Left colon (tissue), 2 donors: ENCODE measurements at regions not wholly inside any gene's neighbourhood (a gene's known extent, or its start where the extent isn't known, plus 50 kb on each side); places are given as distances from the start of the nearest gene placed in this dataset.

Experiments used
- ATAC-seq: fragments of 200-7000 bp; cut with Tn5 transposase; one replicate; pipeline ENCODE4 v1.9.1; 2020; ENCODE audit warnings: mild to moderate bottlenecking, moderate library complexity
- DNase-seq, 2 donors: peaks; one replicate each; pipeline ENCODE4 v3.0.0-alpha.2; 2020
- intact Hi-C, 2 donors: fragments of 100-400 bp; cut with DNase I in 1 of 2; cut with micrococcal nuclease in 1 of 2; formaldehyde crosslinking; loops; one replicate each; pipeline versions ENCODE4 v1.11.2 to v1.14.0; 2022; cut with DNase I, micrococcal nuclease
- donor health status: DM: no; HTN: no; CAD: no.
- donor health status: DM: yes; HTN: yes; CAD: no.

- intact Hi-C loops: no loop called here
- ATAC-seq: no peak
Observed at GRCh38 chr5:143870362-143870761, 58.4 kb downstream of the HMHB1 start.

GRCh38 chr5:143870871-143871632 lies 59.1 kb downstream of the HMHB1 start:
- intact Hi-C loops: no loop called here
- ATAC-seq (peak; percentile 68), DNase-seq (no peak)

More at GRCh38 chr5:143870362-143870761, 58.4 kb downstream of the HMHB1 start:
- DNase-seq: no peak

DNA sequence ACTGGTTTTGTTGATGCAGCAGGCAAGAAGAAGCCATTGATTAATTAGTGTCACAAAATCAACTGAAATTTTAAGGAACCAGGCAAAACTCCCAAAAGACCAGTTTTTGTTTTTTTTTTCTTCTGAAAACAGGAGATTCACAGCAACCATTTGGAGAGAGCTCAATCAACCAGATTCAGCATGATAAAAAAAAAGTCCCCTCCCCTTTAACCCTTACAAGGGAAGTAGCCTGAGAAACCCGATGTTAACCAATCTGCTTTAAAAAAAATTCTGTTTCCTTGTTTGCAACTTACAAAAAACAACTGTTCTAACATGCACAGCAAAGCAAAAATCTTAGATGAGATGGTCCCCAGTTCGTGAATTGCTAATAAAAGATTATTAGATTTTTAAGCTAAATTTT lies 59.7 kb downstream of the HMHB1 start:
- intact Hi-C loops: no loop called here
- DNase-seq (no peak), ATAC-seq (no peak)

DNA sequence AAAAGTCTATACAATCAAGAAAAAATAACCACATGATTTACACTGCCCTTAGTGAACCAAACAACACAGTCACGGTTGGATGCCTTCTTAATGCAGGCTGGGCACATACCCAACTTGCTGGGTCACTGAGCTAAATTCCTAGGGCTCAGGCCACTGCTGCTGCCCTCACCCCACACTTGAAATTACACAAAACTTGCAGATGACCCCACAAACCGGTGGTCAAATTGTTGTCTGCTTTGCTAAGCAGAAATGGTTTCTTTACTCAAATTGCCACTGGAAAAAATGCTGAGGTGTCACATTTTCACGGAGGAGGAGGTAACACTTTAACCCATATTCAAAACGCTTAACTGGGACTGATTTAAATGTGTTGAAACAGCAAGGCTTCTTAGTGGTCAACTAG lies 62.4 kb downstream of the HMHB1 start:
- intact Hi-C loops: no loop called here
- no peak for ATAC-seq
- no peak for DNase-seq

GRCh38 chr5:143877196-143877595 lies 65.2 kb downstream of the HMHB1 start:
- intact Hi-C loops: no loop called here
- no peak for DNase-seq
- ATAC-seq: no peak

GRCh38 chr5:143878430-143878829 lies 66.5 kb downstream of the HMHB1 start:
- no peak for DNase-seq
- ATAC-seq: no peak
- intact Hi-C loops: no loop called here

DNA sequence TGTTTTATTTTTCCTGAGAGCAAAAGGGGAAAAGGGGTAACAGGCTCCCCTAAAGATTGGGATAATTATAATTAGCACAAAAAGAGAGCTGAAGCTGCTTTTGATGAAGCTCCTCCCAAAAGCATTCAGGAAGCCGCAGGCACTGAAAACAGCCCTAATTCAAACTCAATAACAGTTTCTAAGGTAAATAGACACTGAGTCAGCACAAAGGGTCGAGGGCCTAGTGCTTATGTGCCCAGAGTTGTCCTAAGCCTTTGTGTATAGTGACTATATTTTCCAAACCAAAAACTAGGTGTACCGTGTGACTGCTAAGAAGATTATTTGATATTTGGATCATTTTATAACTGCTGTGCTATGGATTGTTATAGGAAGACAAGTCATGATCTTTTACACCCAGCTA lies 67.7 kb downstream of the HMHB1 start:
- no peak for DNase-seq
- intact Hi-C loops: no loop called here
- ATAC-seq: peak; percentile 44

GRCh38 chr5:143880178-143880577 lies 68.2 kb downstream of the HMHB1 start:
- ATAC-seq (no peak), DNase-seq (no peak)
- intact Hi-C loops: no loop called here

GRCh38 chr5:143882520-143882919 lies 70.6 kb downstream of the HMHB1 start:
- DNase-seq (no peak), ATAC-seq (no peak)
- intact Hi-C loops: no loop called here

GRCh38 chr5:143886096-143886495 lies 74.1 kb downstream of the HMHB1 start:
- no peak for DNase-seq
- ATAC-seq: no peak
- intact Hi-C loops: no loop called here

DNA sequence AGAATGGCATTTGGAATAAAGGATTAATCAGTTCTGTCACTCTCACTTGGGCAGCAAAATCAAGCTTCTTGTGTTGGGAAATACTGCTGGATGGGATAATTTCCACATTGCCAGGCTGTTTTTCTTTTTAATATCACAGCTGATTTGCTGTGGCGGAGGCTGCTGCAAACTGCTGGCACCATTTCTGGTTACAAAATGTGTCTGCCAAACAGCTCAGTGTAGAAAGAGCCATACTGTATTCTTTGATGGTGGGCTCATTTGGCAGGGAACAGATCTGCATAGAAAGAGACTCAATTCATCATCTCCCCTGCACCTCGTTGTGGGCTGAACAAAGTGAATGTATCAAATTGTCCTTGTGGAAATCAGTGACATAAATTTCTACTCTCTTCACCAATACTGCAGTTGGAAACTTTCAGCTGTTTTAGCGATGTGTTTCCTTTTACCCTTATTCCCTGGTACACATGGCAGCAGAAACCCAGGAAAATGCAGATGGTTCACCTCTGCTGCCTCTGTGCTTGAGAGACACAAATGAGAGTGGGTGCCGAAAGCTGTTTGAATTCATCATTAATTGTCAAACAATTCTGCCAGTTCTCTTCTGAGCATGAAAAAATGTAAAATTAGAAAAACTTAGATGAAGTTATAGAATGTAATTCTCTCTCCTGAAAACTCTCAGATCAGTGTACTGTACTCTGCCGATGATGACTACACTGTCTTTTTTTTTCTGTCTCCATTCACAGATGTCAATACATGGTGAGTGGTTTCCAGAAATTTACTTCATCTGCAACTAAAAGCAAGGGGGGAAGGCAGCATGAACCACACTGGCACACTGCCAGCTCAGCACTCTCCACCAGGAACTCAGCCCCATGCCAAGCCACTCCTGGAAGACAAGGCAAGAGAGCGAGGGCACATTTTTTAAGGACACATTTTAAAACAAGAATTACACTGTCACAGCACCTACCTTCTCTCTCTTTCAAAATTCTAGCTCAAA lies 75.0 kb downstream of the HMHB1 start:
- DNase-seq (no peak), ATAC-seq (no peak)
- intact Hi-C loops: no loop called here

- intact Hi-C loops: no loop called here
- no peak for ATAC-seq
Observed at GRCh38 chr5:143887903-143888665, 76.1 kb downstream of the HMHB1 start.

DNA sequence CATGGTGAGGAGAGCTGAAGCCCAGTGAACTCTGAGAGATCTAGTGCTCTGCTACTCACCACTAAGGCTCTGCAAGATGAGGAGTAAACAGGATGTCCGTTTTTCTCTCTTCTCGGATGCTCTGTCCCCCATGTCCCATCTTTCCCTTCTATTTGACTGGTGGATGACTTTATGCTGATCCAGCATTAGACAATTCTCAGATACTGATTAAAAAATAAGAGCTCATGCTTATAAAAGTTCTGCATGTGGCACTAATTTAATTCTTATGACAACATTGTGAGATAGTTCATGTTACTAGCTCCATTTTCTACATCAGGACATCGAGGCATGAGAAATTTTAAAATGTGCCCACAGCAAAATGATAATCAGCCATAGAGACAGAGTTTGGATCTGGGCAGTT lies 77.0 kb downstream of the HMHB1 start:
- ATAC-seq: no peak

More at GRCh38 chr5:143887903-143888665, 76.1 kb downstream of the HMHB1 start:
- no peak for DNase-seq

DNA sequence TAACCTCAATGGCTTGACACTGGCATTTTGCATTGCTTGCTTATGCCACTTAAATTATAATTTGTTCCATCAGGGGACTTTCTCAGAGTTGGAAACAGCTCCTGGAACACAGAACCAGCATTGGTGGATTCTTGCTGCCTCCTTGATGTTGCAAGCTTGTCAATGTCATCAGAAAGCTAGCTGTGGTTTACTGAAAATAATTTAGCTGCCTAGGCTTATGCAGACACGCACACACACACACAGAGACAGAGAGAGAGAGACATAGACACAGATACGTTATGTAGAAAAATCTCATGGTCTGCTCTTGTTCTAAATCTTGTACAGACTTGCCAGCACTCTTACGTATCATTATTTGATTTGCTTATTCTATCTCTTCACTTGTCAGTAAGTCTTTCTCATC lies 78.0 kb downstream of the HMHB1 start:
- ATAC-seq: no peak
- no peak for DNase-seq
- intact Hi-C loops: no loop called here

More for the DNA sequence above, 77.0 kb downstream of the HMHB1 start:
- no peak for DNase-seq
- intact Hi-C loops: no loop called here

DNA sequence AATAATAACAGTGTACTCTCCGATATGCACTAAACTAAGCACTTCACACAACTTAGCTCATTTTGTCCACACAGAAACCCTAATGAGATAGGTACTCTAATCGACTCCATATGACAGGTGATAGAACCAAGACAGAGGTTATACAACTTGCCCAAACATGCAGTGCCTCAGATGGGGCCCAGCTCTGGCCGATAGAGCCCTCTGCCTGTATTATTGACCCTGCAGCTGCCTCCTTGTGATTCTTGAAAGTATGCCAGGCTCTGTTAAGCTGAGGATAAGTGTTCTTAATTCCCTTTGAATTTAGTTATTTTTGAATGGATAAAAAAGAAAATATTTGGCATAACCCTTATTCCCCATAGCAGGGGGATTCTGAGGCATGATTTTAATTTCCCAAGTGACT lies 78.5 kb downstream of the HMHB1 start:
- ATAC-seq (no peak), DNase-seq (no peak)
- intact Hi-C loops: no loop called here

GRCh38 chr5:143892271-143892670 lies 80.3 kb downstream of the HMHB1 start:
- DNase-seq: no peak
- ATAC-seq: no peak
- intact Hi-C loops: no loop called here

- intact Hi-C loops: no loop called here
- no peak for DNase-seq
- ATAC-seq: no peak
Observed at GRCh38 chr5:143892908-143893307, 80.9 kb downstream of the HMHB1 start.

DNA sequence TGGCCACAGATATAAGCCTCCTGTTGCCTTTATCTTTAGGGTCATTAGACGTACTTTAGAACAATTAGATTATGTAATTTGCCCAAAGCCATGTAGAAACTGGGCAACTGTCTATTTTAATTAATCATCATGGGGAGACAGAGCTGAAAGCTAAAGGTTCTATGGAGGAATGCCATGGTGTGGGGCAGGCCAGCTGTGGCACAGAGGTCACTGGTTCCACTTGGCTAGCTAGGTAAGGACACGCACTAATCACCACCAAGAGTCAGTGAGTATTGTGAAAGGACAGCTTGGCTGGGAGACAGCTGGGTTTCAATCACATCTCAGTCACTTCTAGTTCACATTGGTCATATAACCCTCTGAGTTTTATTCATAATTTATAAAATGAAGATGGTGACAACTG lies 81.7 kb downstream of the HMHB1 start:
- intact Hi-C loops: no loop called here
- DNase-seq (no peak), ATAC-seq (no peak)

GRCh38 chr5:143896516-143896915 lies 84.6 kb downstream of the HMHB1 start:
- ATAC-seq (no peak), DNase-seq (no peak)
- intact Hi-C loops: no loop called here
